MM.1S (cell line): ENCODE measurements at regions not wholly inside any gene's neighbourhood (a gene's known extent, or its start where the extent isn't known, plus 50 kb on each side); places are given as distances from the start of the nearest gene placed in this dataset.

ENCODE experiments used
- CTCF ChIP-seq: fragments of 300-600 bp; sonication (generic); IDR thresholded peaks from 2 replicates; pipeline ENCODE4 v1.5.1; 2016; ENCODE audit warnings: antibody characterized with exemption, low read length, mixed read lengths
- EZH2phosphoT487 ChIP-seq: fragments of 300-600 bp; sonication (generic); IDR thresholded peaks from 2 replicates; pipeline ENCODE4 v1.6.1; 2018; ENCODE audit warnings: antibody characterized with exemption, low read length

- TF ChIP-seq CTCF (no peak), EZH2phosphoT487 (no peak)
Observed at GRCh38 chr13:38617936-38618335, 68.9 kb upstream of the FREM2 start.
